ENCODE measurements at regions not wholly inside any gene's neighbourhood (a gene's known extent, or its start where the extent isn't known, plus 50 kb on each side); places are given as distances from the start of the nearest gene placed in this dataset.

- no peak overlapping the region for H3K4me2 ChIP-seq (ENCODE audit: low read length)
- H3K4me1 ChIP-seq (ENCODE audit: control insufficient read depth, insufficient read depth, low read length) = no peaks in the 10 kb centered on the region
- no peaks in the 10 kb centered on the region for H3K9me3 ChIP-seq (replicated peaks; ENCODE audit: low read length)
- no peak overlapping the region for H3K4me3 ChIP-seq (ENCODE audit: low read length)
- H3K9ac ChIP-seq (ENCODE audit: low read depth, low read length) = no peak overlapping the region
- H3K36me3 ChIP-seq (ENCODE audit: insufficient read depth, low read length) = no peaks in the 10 kb centered on the region
- H3K27me3 ChIP-seq (ENCODE audit: control insufficient read depth, insufficient read depth, low read length) = no peaks in the 10 kb centered on the region
Observed at GRCh38 chr7:118575393-118575948, 351.0 kb downstream of the ANKRD7 start.

GRCh38 chr7:118580743-118581382 lies 356.4 kb downstream of the ANKRD7 start:
- Histone ChIP-seq H3K27me3 (ENCODE audit: control insufficient read depth, insufficient read depth, low read length) (no peaks in the 10 kb centered on the region), H3K9ac (ENCODE audit: low read depth, low read length) (no peak overlapping the region), H3K4me2 (ENCODE audit: low read length) (no peak overlapping the region), H3K4me1 (ENCODE audit: control insufficient read depth, insufficient read depth, low read length) (no peaks in the 10 kb centered on the region), H3K36me3 (ENCODE audit: insufficient read depth, low read length) (no peaks in the 10 kb centered on the region), H3K4me3 (ENCODE audit: low read length) (no peak overlapping the region), H3K9me3 (replicated peaks; ENCODE audit: low read length) (no peaks in the 10 kb centered on the region)

- H3K4me2 ChIP-seq (ENCODE audit: low read length) = no peak overlapping the region
- no peaks in the 10 kb centered on the region for H3K36me3 ChIP-seq (ENCODE audit: insufficient read depth, low read length)
- no peak overlapping the region for H3K9ac ChIP-seq (ENCODE audit: low read depth, low read length)
- no peak overlapping the region for H3K4me3 ChIP-seq (ENCODE audit: low read length)
- H3K9me3 ChIP-seq (replicated peaks; ENCODE audit: low read length) = no peaks in the 10 kb centered on the region
- no peaks in the 10 kb centered on the region for H3K4me1 ChIP-seq (ENCODE audit: control insufficient read depth, insufficient read depth, low read length)
- H3K27me3 ChIP-seq (ENCODE audit: control insufficient read depth, insufficient read depth, low read length) = no peaks in the 10 kb centered on the region
Observed at GRCh38 chr7:118583641-118584040, 359.1 kb downstream of the ANKRD7 start.

DNA sequence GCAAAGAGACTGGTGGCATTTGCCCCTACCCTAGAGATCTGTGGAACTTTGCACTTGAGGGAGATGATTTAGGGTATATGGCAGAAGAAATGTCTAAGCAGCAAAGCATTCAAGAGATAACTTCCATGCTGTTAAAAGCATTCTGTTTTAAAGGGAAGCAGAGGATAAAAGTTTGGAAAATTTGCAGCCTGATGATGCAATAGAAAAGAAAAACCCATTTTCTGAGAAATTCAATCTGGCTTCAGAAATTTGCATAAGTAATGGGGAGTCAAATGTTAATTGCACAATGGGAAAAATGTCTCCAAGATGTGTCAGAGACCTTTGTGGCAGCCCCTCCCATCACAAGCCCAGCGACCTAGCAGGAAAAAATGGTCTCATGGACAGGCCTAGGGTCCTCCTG lies 361.7 kb downstream of the ANKRD7 start:
- H3K9me3 ChIP-seq (replicated peaks; ENCODE audit: low read length) = no peaks in the 10 kb centered on the region
- H3K4me2 ChIP-seq (ENCODE audit: low read length) = no peak overlapping the region

GRCh38 chr7:118590107-118590506 lies 365.6 kb downstream of the ANKRD7 start:
- H3K4me1 ChIP-seq (ENCODE audit: control insufficient read depth, insufficient read depth, low read length) = no peaks in the 10 kb centered on the region
- H3K9me3 ChIP-seq (replicated peaks; ENCODE audit: low read length) = no peaks in the 10 kb centered on the region
- no peak overlapping the region for H3K4me2 ChIP-seq (ENCODE audit: low read length)
- no peaks in the 10 kb centered on the region for H3K27me3 ChIP-seq (ENCODE audit: control insufficient read depth, insufficient read depth, low read length)
- no peaks in the 10 kb centered on the region for H3K36me3 ChIP-seq (ENCODE audit: insufficient read depth, low read length)
- no peak overlapping the region for H3K9ac ChIP-seq (ENCODE audit: low read depth, low read length)
- H3K4me3 ChIP-seq (ENCODE audit: low read length) = no peak overlapping the region

More for the DNA sequence above, 361.7 kb downstream of the ANKRD7 start:
- Histone ChIP-seq H3K27me3 (ENCODE audit: control insufficient read depth, insufficient read depth, low read length) (no peaks in the 10 kb centered on the region), H3K36me3 (ENCODE audit: insufficient read depth, low read length) (no peaks in the 10 kb centered on the region), H3K4me1 (ENCODE audit: control insufficient read depth, insufficient read depth, low read length) (no peaks in the 10 kb centered on the region), H3K4me3 (ENCODE audit: low read length) (no peak overlapping the region), H3K9ac (ENCODE audit: low read depth, low read length) (no peak overlapping the region)

DNA sequence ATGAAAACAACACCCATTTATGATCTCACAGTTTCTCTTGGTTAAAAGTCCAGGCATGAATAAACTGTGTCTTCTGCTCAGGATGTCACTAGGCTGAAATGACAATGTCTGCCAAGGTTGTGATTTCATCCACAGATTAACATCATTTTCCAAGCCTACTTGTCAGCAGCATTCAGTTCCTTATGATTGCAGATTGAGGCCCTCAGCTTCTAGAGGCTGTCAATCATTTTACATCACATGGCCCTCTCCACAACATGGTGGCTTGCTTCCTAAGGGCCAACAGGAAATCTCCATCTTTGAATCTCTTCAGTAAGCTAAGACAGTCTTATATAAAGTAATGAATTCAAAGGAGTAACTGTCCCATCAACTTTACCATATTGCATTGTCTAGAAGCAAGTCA lies 377.6 kb downstream of the ANKRD7 start:
- Histone ChIP-seq H3K27me3 (ENCODE audit: control insufficient read depth, insufficient read depth, low read length) (no peaks in the 10 kb centered on the region), H3K9ac (ENCODE audit: low read depth, low read length) (no peak overlapping the region), H3K4me3 (ENCODE audit: low read length) (no peak overlapping the region), H3K9me3 (replicated peaks; ENCODE audit: low read length) (no peaks in the 10 kb centered on the region), H3K36me3 (ENCODE audit: insufficient read depth, low read length) (no peaks in the 10 kb centered on the region), H3K4me2 (ENCODE audit: low read length) (no peak overlapping the region), H3K4me1 (ENCODE audit: control insufficient read depth, insufficient read depth, low read length) (no peaks in the 10 kb centered on the region)

DNA sequence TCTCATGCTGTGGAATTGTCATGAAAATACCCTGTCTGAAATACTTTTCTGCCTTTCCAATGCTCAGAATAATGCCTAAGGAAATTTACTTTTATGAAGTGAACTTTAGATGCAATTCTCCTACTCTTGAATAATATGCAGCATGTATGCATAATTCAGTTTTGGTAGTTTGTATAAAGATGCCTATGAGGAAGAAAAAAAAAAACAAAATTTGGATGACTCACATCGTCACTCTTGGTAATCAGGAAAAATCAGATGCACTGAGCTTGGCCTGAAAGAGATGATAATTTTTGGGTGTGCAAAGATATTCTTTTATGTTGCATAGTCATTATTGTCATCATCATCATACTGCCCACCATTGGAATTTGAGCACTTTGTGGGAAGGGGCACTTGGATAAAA lies 382.1 kb downstream of the ANKRD7 start:
- Histone ChIP-seq H3K4me2 (ENCODE audit: low read length) (no peak overlapping the region), H3K9ac (ENCODE audit: low read depth, low read length) (no peak overlapping the region), H3K36me3 (ENCODE audit: insufficient read depth, low read length) (no peaks in the 10 kb centered on the region)

DNA sequence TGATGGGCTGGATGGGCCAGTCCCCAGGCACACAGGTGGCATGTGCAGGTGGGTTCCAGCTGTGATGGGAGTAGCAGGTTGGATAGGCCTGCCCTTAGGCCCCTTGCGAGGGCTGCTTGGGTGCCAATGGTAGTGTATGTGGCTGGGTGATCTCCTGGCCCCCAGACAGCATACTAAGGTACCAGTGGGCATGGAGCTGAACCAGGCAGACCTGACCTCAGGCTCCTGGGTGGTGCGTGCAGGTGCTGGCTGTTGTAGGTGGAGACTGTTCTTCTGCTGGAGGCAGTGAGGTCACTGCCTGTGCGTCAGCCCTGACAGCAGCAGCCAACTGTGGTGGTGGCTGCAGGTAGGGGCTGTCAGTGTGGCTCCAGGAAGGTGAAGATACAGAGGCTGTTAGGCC lies 384.7 kb downstream of the ANKRD7 start:
- H3K27me3 ChIP-seq (ENCODE audit: control insufficient read depth, insufficient read depth, low read length) = no peaks in the 10 kb centered on the region
- no peak overlapping the region for H3K4me3 ChIP-seq (ENCODE audit: low read length)
- no peak overlapping the region for H3K4me2 ChIP-seq (ENCODE audit: low read length)

More for the DNA sequence above, 382.1 kb downstream of the ANKRD7 start:
- no peaks in the 10 kb centered on the region for H3K4me1 ChIP-seq (ENCODE audit: control insufficient read depth, insufficient read depth, low read length)
- H3K27me3 ChIP-seq (ENCODE audit: control insufficient read depth, insufficient read depth, low read length) = no peaks in the 10 kb centered on the region
- peaks cover 4% of the 10 kb centered on the region for H3K9me3 ChIP-seq (replicated peaks; ENCODE audit: low read length)
- no peak overlapping the region for H3K4me3 ChIP-seq (ENCODE audit: low read length)

DNA sequence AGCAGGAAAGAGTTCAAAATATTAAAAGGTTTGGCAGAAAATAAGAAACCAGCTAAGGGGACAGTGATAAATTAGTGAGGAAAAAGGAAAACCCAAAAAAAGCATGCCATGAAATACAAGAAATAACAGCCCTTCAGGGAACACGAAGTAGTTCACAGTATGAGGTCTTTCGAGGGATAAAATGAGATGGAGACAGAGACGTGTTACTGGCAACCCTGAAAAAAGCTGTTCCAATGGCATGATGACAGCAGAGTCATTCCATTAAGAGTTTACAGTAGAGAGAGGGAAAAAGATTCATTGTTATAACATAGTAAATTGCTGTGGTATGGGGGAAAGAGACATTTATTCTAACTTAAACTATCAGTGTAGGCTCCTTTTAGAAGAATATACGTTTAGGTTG lies 391.2 kb downstream of the ANKRD7 start:
- Histone ChIP-seq H3K27me3 (ENCODE audit: control insufficient read depth, insufficient read depth, low read length) (no peaks in the 10 kb centered on the region), H3K9ac (ENCODE audit: low read depth, low read length) (no peak overlapping the region), H3K36me3 (ENCODE audit: insufficient read depth, low read length) (no peaks in the 10 kb centered on the region), H3K4me2 (ENCODE audit: low read length) (no peak overlapping the region), H3K4me1 (ENCODE audit: control insufficient read depth, insufficient read depth, low read length) (no peaks in the 10 kb centered on the region), H3K4me3 (ENCODE audit: low read length) (no peak overlapping the region), H3K9me3 (replicated peaks; ENCODE audit: low read length) (no peaks in the 10 kb centered on the region)

More for the DNA sequence above, 384.7 kb downstream of the ANKRD7 start:
- Histone ChIP-seq H3K9ac (ENCODE audit: low read depth, low read length) (no peak overlapping the region), H3K36me3 (ENCODE audit: insufficient read depth, low read length) (no peaks in the 10 kb centered on the region), H3K9me3 (replicated peaks; ENCODE audit: low read length) (peaks cover 4% of the 10 kb centered on the region), H3K4me1 (ENCODE audit: control insufficient read depth, insufficient read depth, low read length) (no peaks in the 10 kb centered on the region)

- Histone ChIP-seq H3K9me3 (replicated peaks; ENCODE audit: low read length) (no peaks in the 10 kb centered on the region), H3K4me3 (ENCODE audit: low read length) (no peak overlapping the region), H3K27me3 (ENCODE audit: control insufficient read depth, insufficient read depth, low read length) (no peaks in the 10 kb centered on the region), H3K4me1 (ENCODE audit: control insufficient read depth, insufficient read depth, low read length) (no peaks in the 10 kb centered on the region), H3K9ac (ENCODE audit: low read depth, low read length) (no peak overlapping the region), H3K36me3 (ENCODE audit: insufficient read depth, low read length) (no peaks in the 10 kb centered on the region), H3K4me2 (ENCODE audit: low read length) (no peak overlapping the region)
Observed at GRCh38 chr7:118621810-118622360, 397.4 kb downstream of the ANKRD7 start.

DNA sequence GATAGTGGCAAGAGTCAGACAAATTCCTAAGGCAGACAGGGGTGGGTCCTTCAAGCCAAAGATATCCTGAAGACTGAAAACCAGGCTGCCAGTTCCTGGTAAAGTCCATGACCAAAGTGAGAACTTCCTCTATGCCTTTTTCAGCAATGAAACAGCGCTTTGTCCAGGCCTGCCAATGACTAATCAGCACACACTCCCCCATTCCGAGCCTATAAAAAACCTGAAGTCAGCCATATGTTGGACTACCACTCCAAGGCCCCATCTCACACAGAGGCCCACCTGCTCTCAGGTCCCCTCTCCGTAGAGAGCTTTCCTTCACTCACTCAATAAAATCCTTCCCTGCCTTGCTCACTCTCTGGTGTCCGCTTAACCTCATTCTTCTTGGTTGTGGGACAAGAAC lies 402.2 kb downstream of the ANKRD7 start:
- Histone ChIP-seq H3K4me3 (ENCODE audit: low read length) (no peak overlapping the region), H3K36me3 (ENCODE audit: insufficient read depth, low read length) (no peaks in the 10 kb centered on the region), H3K4me1 (ENCODE audit: control insufficient read depth, insufficient read depth, low read length) (no peaks in the 10 kb centered on the region), H3K4me2 (ENCODE audit: low read length) (no peak overlapping the region), H3K9me3 (replicated peaks; ENCODE audit: low read length) (no peaks in the 10 kb centered on the region), H3K27me3 (ENCODE audit: control insufficient read depth, insufficient read depth, low read length) (no peaks in the 10 kb centered on the region), H3K9ac (ENCODE audit: low read depth, low read length) (no peak overlapping the region)

GRCh38 chr7:118627467-118627866 lies 403.0 kb downstream of the ANKRD7 start:
- Histone ChIP-seq H3K27me3 (ENCODE audit: control insufficient read depth, insufficient read depth, low read length) (no peaks in the 10 kb centered on the region), H3K9me3 (replicated peaks; ENCODE audit: low read length) (no peaks in the 10 kb centered on the region), H3K9ac (ENCODE audit: low read depth, low read length) (no peak overlapping the region), H3K4me2 (ENCODE audit: low read length) (no peak overlapping the region), H3K4me1 (ENCODE audit: control insufficient read depth, insufficient read depth, low read length) (no peaks in the 10 kb centered on the region), H3K4me3 (ENCODE audit: low read length) (no peak overlapping the region), H3K36me3 (ENCODE audit: insufficient read depth, low read length) (no peaks in the 10 kb centered on the region)
